NCI-H2029 treated with DMSO at 0.1 percent for 48 hours (cell line): ENCODE measurements at regions not wholly inside any gene's neighbourhood (a gene's known extent, or its start where the extent isn't known, plus 50 kb on each side); places are given as distances from the start of the nearest gene placed in this dataset.

Source experiments
- DNase-seq: peaks from one replicate; lab custom pipeline; 2025; lab: John Stamatoyannopoulos, UW

- DNase-seq: no peak
These were observed 179.6 kb upstream of the PHYHIPL start for GRCh38 chr10:58996866-58997265.

GRCh38 chr10:58998924-58999713 is 177.3 kb upstream of the PHYHIPL start:
- DNase-seq: no peak

- DNase-seq: no peak
These were observed 176.1 kb upstream of the PHYHIPL start for GRCh38 chr10:59000162-59000825.

GRCh38 chr10:59002011-59002410 is 174.4 kb upstream of the PHYHIPL start:
- DNase-seq: no peak

- DNase-seq: no peak
These were observed 173.2 kb upstream of the PHYHIPL start for GRCh38 chr10:59003203-59003602.

GRCh38 chr10:59004392-59004791 is 172.1 kb upstream of the PHYHIPL start:
- DNase-seq: no peak

- DNase-seq: no peak
These were observed 169.7 kb upstream of the PHYHIPL start for GRCh38 chr10:59006511-59007306.

- DNase-seq: no peak
These were observed 169.0 kb upstream of the PHYHIPL start for GRCh38 chr10:59007307-59008025.

GRCh38 chr10:59008452-59008851 is 168.0 kb upstream of the PHYHIPL start:
- no peak for DNase-seq

- no peak for DNase-seq
These were observed 164.3 kb upstream of the PHYHIPL start for GRCh38 chr10:59011972-59012632.

- DNase-seq: no peak
These were observed 163.6 kb upstream of the PHYHIPL start for GRCh38 chr10:59012839-59013238.

- DNase-seq: no peak
These were observed 160.4 kb upstream of the PHYHIPL start for GRCh38 chr10:59016043-59016442.

GRCh38 chr10:59018977-59019376 is 157.5 kb upstream of the PHYHIPL start:
- DNase-seq: no peak

- DNase-seq: no peak
These were observed 156.8 kb upstream of the PHYHIPL start for GRCh38 chr10:59019603-59020002.

- no peak for DNase-seq
These were observed 155.9 kb upstream of the PHYHIPL start for GRCh38 chr10:59020502-59020901.

GRCh38 chr10:59025981-59026765 is 150.3 kb upstream of the PHYHIPL start:
- no peak for DNase-seq

GRCh38 chr10:59027975-59028655 is 148.3 kb upstream of the PHYHIPL start:
- no peak for DNase-seq

- DNase-seq: no peak
These were observed 142.8 kb upstream of the PHYHIPL start for GRCh38 chr10:59033622-59034021.

GRCh38 chr10:59036311-59037017 is 140.0 kb upstream of the PHYHIPL start:
- DNase-seq: no peak

GRCh38 chr10:59037018-59037389 is 139.4 kb upstream of the PHYHIPL start:
- no peak for DNase-seq
